ENCODE measurements at regions not wholly inside any gene's neighbourhood (a gene's known extent, or its start where the extent isn't known, plus 50 kb on each side); places are given as distances from the start of the nearest gene placed in this dataset.

- no peak for TF ChIP-seq HMGXB4 (CRISPR knock-in tag; IDR thresholded peaks at IDR 0.05)
- no peak for TF ChIP-seq ZNF317 (CRISPR knock-in tag; IDR thresholded peaks at IDR 0.05; ENCODE audit: borderline replicate concordance, low read depth)
- no peak for TF ChIP-seq NR2C2 (CRISPR knock-in tag; IDR thresholded peaks at IDR 0.05)
- no peak for TF ChIP-seq KAT7 (CRISPR knock-in tag; IDR thresholded peaks at IDR 0.05; ENCODE audit: borderline replicate concordance)
- TF ChIP-seq ZNF425 (CRISPR knock-in tag; conservative IDR thresholded peaks at IDR 0.05): no peak
- no peak for TF ChIP-seq GTF2I (CRISPR knock-in tag; conservative IDR thresholded peaks at IDR 0.05)
- no peak for TF ChIP-seq ZNF232 (CRISPR knock-in tag; IDR thresholded peaks at IDR 0.05)
These were observed 238.3 kb upstream of the RAB6C start (continued) for GRCh38 chr2:129741165-129741564.

- TF ChIP-seq GRHL2 (CRISPR knock-in tag; IDR thresholded peaks at IDR 0.05; ENCODE audit: insufficient replicate concordance, severe bottlenecking): no peak
- no peak for TF ChIP-seq OVOL2 (CRISPR knock-in tag; IDR thresholded peaks at IDR 0.05; ENCODE audit: borderline replicate concordance)
- TF ChIP-seq RORB (CRISPR knock-in tag; IDR thresholded peaks at IDR 0.05): no peak
- TF ChIP-seq AR (CRISPR knock-in tag; IDR thresholded peaks at IDR 0.05): no peak
- TF ChIP-seq CREM (CRISPR knock-in tag; IDR thresholded peaks at IDR 0.05): no peak
- TF ChIP-seq USF2 (CRISPR knock-in tag; IDR thresholded peaks at IDR 0.05): no peak
- no peak for TF ChIP-seq E2F5 (CRISPR knock-in tag; IDR thresholded peaks at IDR 0.05)
- TF ChIP-seq ZNF423 (CRISPR knock-in tag; IDR thresholded peaks at IDR 0.05): no peak
- TF ChIP-seq CREB1 (CRISPR knock-in tag; IDR thresholded peaks at IDR 0.05): no peak
- TF ChIP-seq TEAD4 (CRISPR knock-in tag; IDR thresholded peaks at IDR 0.05): no peak
- H3K4me3 Mint-ChIP-seq: no peak overlapping the region
- no peak overlapping the region for H3K27ac Mint-ChIP-seq
- peaks cover 10% of the 10 kb centered on the region; the same call in 1 of the 2 replicates for H3K9me3 Mint-ChIP-seq
- DNase-seq (ENCODE audit: low spot score) (no peak), ATAC-seq (no peak)
- no peaks in the 10 kb centered on the region; the same call in 1 of the 2 replicates for H3K27me3 Mint-ChIP-seq (ENCODE audit: low read depth)
- H3K4me1 Mint-ChIP-seq: peaks cover 12% of the 10 kb centered on the region
- CTCF ChIA-PET: interaction anchor here (0.9 kb wide), 1 partner anchor 154 kb away, joined by 3 read pairs; no protein-coding TSS in a partner anchor
- no peaks in the 10 kb centered on the region for H3K36me3 Mint-ChIP-seq
- POLR2A ChIA-PET: no interaction called here
These were observed 237.8 kb upstream of the RAB6C start for GRCh38 chr2:129741623-129742022.
